WERI-Rb-1 (cell line): ENCODE measurements at regions not wholly inside any gene's neighbourhood (a gene's known extent, or its start where the extent isn't known, plus 50 kb on each side); places are given as distances from the start of the nearest gene placed in this dataset.
"Not testable (repeated sequence)": the region's sequence is repeated elsewhere in the genome, so short reads cannot be mapped to it uniquely, and the experiment has no call there.

Experiments used
- DNase-seq: peaks from one replicate; pipeline ENCODE4 v3.0.0-alpha.2; 2020
- H3K27ac ChIP-seq: fragments of 250-450 bp; sonication (Bioruptor Pico); 2 replicates; pipeline ENCODE4 v1.5.1; 2020; ENCODE audit warnings: mild to moderate bottlenecking, moderate library complexity
- H3K27me3 ChIP-seq: fragments of 250-450 bp; sonication (Bioruptor Pico); 2 replicates; pipeline ENCODE4 v1.5.1; 2021; ENCODE audit warnings: mild to moderate bottlenecking, low read depth, moderate library complexity; ENCODE audit not compliant: insufficient read depth, severe bottlenecking
- H3K36me3 ChIP-seq: fragments of 250-450 bp; sonication (Bioruptor Pico); 2 replicates; pipeline ENCODE4 v1.5.1; 2020; ENCODE audit warnings: mild to moderate bottlenecking, moderate library complexity
- H3K4me3 ChIP-seq: 2 replicates; pipeline ENCODE4 v1.5.1; 2011; ENCODE audit warnings: low read depth, mild to moderate bottlenecking, control low read depth, low read length
- H3K9me3 ChIP-seq: fragments of 250-450 bp; sonication (Bioruptor Pico); 2 replicates; pipeline ENCODE4 v1.5.1; 2021; ENCODE audit warnings: mild to moderate bottlenecking, moderate library complexity; ENCODE audit not compliant: severe bottlenecking
- CTCF ChIP-seq: IDR thresholded peaks from 2 replicates; pipeline ENCODE4 v1.5.1; 2011; ENCODE audit warnings: low read depth, mild to moderate bottlenecking, control low read depth, inconsistent platforms, low read length

GRCh38 chr2:128666596-128666995 is 347.9 kb upstream of the HS6ST1 start:
- Histone ChIP-seq H3K4me3 (no peak overlapping the region), H3K36me3 (no peaks in the 10 kb centered on the region), H3K9me3 (no peaks in the 10 kb centered on the region), H3K27me3 (no peaks in the 10 kb centered on the region), H3K27ac (no peak overlapping the region)
- DNase-seq, result no peak
- no peak for TF ChIP-seq CTCF

DNA sequence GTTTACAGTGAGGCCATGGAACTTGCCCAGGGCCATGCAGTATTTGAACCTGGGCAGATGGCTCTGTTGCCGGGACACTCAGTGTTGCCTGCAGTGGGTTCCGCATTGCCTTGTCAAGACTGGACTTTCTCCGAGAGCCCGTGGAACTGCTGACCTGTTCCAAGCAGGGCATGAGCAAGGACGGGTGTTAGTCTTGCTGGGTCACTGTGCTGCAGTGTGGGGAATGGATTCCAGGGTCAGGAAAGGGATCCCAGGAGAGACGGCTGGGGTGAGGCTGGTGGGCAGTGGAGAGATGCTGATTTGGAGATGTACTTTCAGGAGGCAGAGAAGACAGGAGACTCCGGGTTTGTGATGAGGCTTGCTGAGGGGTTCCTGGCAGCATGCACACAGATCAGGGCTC is 348.7 kb upstream of the HS6ST1 start:
- Histone ChIP-seq H3K27ac (no peak overlapping the region), H3K4me3 (no peak overlapping the region), H3K9me3 (no peaks in the 10 kb centered on the region), H3K27me3 (no peaks in the 10 kb centered on the region), H3K36me3 (no peaks in the 10 kb centered on the region)
- no peak for DNase-seq
- TF ChIP-seq CTCF, result no peak

DNA sequence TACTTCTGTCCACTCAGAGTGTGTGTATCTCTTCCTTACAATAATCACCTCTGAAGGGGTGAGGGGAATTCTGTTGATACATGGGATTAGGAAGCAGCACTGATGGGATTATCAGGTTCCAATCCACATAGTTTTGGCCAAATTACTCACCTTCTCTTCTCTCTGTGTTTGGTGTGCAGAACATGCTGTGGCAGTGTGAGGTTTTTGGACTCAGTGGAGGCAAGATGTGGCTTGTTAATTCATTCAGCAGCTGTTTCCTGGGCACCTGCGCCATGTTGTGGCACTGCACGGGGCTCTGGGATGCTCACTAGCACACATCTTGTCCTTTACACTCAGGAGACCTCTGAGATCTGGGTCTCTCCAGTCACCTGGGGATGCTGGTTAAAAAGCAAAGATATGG is 350.3 kb upstream of the HS6ST1 start:
- H3K27me3 ChIP-seq, result no peaks in the 10 kb centered on the region
- no peak overlapping the region for H3K27ac ChIP-seq
- no peaks in the 10 kb centered on the region for H3K9me3 ChIP-seq
- H3K4me3 ChIP-seq, result no peak overlapping the region
- DNase-seq, result no peak
- no peaks in the 10 kb centered on the region for H3K36me3 ChIP-seq
- TF ChIP-seq CTCF, result no peak

GRCh38 chr2:128670066-128670465 is 351.4 kb upstream of the HS6ST1 start:
- no peak for DNase-seq
- no peaks in the 10 kb centered on the region for H3K9me3 ChIP-seq
- H3K36me3 ChIP-seq, result no peaks in the 10 kb centered on the region
- H3K27ac ChIP-seq, result no peak overlapping the region
- no peak for TF ChIP-seq CTCF
- no peaks in the 10 kb centered on the region for H3K27me3 ChIP-seq
- no peak overlapping the region for H3K4me3 ChIP-seq

GRCh38 chr2:128671981-128672757 is 353.5 kb upstream of the HS6ST1 start:
- H3K36me3 ChIP-seq, DNase-seq, H3K9me3 ChIP-seq, H3K27me3 ChIP-seq, H3K4me3 ChIP-seq, H3K27ac ChIP-seq: not testable (repeated sequence)

- H3K9me3 ChIP-seq, H3K4me3 ChIP-seq, H3K27ac ChIP-seq, H3K36me3 ChIP-seq, DNase-seq, H3K27me3 ChIP-seq: not testable (repeated sequence)
Measured at GRCh38 chr2:128679680-128680079, 361.0 kb upstream of the HS6ST1 start.

- Histone ChIP-seq H3K27ac (no peak overlapping the region), H3K36me3 (no peaks in the 10 kb centered on the region), H3K27me3 (no peaks in the 10 kb centered on the region), H3K4me3 (no peak overlapping the region), H3K9me3 (no peaks in the 10 kb centered on the region)
- TF ChIP-seq CTCF, result peak; percentile 54
- no peak for DNase-seq
Measured at GRCh38 chr2:128681507-128681906, 362.8 kb upstream of the HS6ST1 start.
